ENCODE measurements at regions not wholly inside any gene's neighbourhood (a gene's known extent, or its start where the extent isn't known, plus 50 kb on each side); places are given as distances from the start of the nearest gene placed in this dataset.

GRCh38 chr6:164905311-164905710 is 404.1 kb downstream of the C6orf118 start:
- no peaks in the 10 kb centered on the region for H3K9me2 ChIP-seq (ENCODE audit: insufficient read depth)
- H3K4me3 ChIP-seq (replicated peaks in 1 of 2; ENCODE audit: low read depth in 1 of 2, low read length in 2 of 2): no peak overlapping the region
- DNase-seq (ENCODE audit: low read depth, low spot score) (no peak), ATAC-seq (no peak)
- intact Hi-C loops (cut with micrococcal nuclease): no loop called here
- H3K9ac ChIP-seq (ENCODE audit: low read length): no peak overlapping the region
- ChIA-PET POLR2A (no interaction called here), RAD21 (ENCODE audit: low non-redundant PET in 1 of 2, low total read pairs in 2 of 2, uncharacterized antibody in 2 of 2, unreplicated experiment in 2 of 2) (no interaction called here), CTCF (no interaction called here)
- H3K27ac ChIP-seq (ENCODE audit: low read depth, low read length): no peak overlapping the region
- no peak overlapping the region for H3K4me2 ChIP-seq (ENCODE audit: low read length)
- no TSS peak for BruUV-seq (replicated peaks)
- no peaks in the 10 kb centered on the region for H3K36me3 ChIP-seq (ENCODE audit: control insufficient read depth in 1 of 2, insufficient read depth in 2 of 2, low read length in 2 of 2)
- H3K4me1 ChIP-seq (ENCODE audit: control insufficient read depth in 1 of 2, insufficient read depth in 2 of 2, low read length in 2 of 2): no peaks in the 10 kb centered on the region
- no peaks in the 10 kb centered on the region for H3K27me3 ChIP-seq (ENCODE audit: insufficient read depth, low read length)
- no peaks in the 10 kb centered on the region for H3K79me2 ChIP-seq (ENCODE audit: insufficient read depth, low read length)
- no peak for TF ChIP-seq ZNF274 (IDR thresholded peaks at IDR 0.05; ENCODE audit: low read depth, low read length)
- no peak for TF ChIP-seq POLR2A (IDR thresholded peaks at IDR 0.05; ENCODE audit: borderline replicate concordance, extremely low read depth, insufficient read depth, insufficient read length)
- no peak for TF ChIP-seq TCF7L2 (IDR thresholded peaks at IDR 0.05; ENCODE audit: borderline replicate concordance, extremely low read depth, insufficient read depth, insufficient read length)
- no peak for TF ChIP-seq FOSL1 (IDR thresholded peaks at IDR 0.05; ENCODE audit: low read depth)
- TF ChIP-seq RAD21 (IDR thresholded peaks at IDR 0.05; ENCODE audit: low read depth): no peak
- TF ChIP-seq ZBTB33 (IDR thresholded peaks at IDR 0.05; ENCODE audit: extremely low read depth, insufficient replicate concordance, low read length): no peak
- TF ChIP-seq EZH2 (IDR thresholded peaks at IDR 0.05): no peak
- TF ChIP-seq POLR2AphosphoS5 (IDR thresholded peaks at IDR 0.05; ENCODE audit: low read depth, low read length): no peak
- no peak for TF ChIP-seq ELF1 (IDR thresholded peaks at IDR 0.05; ENCODE audit: borderline replicate concordance, low read depth)
- TF ChIP-seq ZFX (IDR thresholded peaks at IDR 0.05): no peak
- no peak for TF ChIP-seq REST (IDR thresholded peaks at IDR 0.05; ENCODE audit: low read depth)
- TF ChIP-seq ATF3 (IDR thresholded peaks at IDR 0.05): no peak
- H4K20me1 ChIP-seq (ENCODE audit: insufficient read depth): no peaks in the 10 kb centered on the region
- H2AFZ ChIP-seq (ENCODE audit: low read depth, low read length, poor library complexity, severe bottlenecking): no peak overlapping the region
- H3K9me3 ChIP-seq (ENCODE audit: control insufficient read depth in 1 of 2, insufficient read depth in 1 of 2, low read depth in 1 of 2, low read length in 2 of 2): peaks cover 6 to 7% of the 10 kb centered on the region in 2 experiments; a peak in 3 of 4 replicates
